ENCODE measurements at regions not wholly inside any gene's neighbourhood (a gene's known extent, or its start where the extent isn't known, plus 50 kb on each side); places are given as distances from the start of the nearest gene placed in this dataset.

DNA sequence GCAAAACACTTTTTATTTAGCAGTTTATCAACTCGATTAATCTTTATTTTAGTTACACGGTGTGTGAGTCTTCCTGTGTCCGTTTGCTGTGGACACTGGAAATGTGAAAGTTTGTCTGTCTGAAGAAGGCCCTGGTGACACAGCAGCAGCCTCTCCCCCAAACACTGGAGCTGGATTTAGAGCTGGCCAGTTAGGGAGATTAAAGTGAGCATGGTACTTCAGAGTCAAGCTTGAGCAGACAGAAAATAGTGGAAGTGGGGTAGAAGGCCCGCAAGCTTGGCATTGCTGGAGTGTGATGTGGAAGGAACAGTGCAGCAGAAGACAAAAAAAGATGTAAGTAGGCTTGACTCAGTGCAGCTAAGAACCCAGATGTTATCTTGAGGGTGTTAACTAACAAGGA lies 85.9 kb downstream of the POM121L12 start:
- TF ChIP-seq MAFK (IDR thresholded peaks at IDR 0.05; ENCODE audit: low read length) = no peak
- no peak for TF ChIP-seq TARDBP (IDR thresholded peaks at IDR 0.05)
- no peak for TF ChIP-seq BCL6 (CRISPR knock-in tag; IDR thresholded peaks at IDR 0.05)
- TF ChIP-seq, protein P1, sequence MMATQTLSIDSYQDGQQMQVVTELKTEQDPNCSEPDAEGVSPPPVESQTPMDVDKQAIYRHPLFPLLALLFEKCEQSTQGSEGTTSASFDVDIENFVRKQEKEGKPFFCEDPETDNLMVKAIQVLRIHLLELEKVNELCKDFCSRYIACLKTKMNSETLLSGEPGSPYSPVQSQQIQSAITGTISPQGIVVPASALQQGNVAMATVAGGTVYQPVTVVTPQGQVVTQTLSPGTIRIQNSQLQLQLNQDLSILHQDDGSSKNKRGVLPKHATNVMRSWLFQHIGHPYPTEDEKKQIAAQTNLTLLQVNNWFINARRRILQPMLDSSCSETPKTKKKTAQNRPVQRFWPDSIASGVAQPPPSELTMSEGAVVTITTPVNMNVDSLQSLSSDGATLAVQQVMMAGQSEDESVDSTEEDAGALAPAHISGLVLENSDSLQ (IDR thresholded peaks at IDR 0.05) = no peak
- no peak for TF ChIP-seq RFX5 (IDR thresholded peaks at IDR 0.05; ENCODE audit: low read depth, low read length)
- TF ChIP-seq CEBPB (tag; IDR thresholded peaks at IDR 0.05) = no peak
- TF ChIP-seq, protein P2, sequence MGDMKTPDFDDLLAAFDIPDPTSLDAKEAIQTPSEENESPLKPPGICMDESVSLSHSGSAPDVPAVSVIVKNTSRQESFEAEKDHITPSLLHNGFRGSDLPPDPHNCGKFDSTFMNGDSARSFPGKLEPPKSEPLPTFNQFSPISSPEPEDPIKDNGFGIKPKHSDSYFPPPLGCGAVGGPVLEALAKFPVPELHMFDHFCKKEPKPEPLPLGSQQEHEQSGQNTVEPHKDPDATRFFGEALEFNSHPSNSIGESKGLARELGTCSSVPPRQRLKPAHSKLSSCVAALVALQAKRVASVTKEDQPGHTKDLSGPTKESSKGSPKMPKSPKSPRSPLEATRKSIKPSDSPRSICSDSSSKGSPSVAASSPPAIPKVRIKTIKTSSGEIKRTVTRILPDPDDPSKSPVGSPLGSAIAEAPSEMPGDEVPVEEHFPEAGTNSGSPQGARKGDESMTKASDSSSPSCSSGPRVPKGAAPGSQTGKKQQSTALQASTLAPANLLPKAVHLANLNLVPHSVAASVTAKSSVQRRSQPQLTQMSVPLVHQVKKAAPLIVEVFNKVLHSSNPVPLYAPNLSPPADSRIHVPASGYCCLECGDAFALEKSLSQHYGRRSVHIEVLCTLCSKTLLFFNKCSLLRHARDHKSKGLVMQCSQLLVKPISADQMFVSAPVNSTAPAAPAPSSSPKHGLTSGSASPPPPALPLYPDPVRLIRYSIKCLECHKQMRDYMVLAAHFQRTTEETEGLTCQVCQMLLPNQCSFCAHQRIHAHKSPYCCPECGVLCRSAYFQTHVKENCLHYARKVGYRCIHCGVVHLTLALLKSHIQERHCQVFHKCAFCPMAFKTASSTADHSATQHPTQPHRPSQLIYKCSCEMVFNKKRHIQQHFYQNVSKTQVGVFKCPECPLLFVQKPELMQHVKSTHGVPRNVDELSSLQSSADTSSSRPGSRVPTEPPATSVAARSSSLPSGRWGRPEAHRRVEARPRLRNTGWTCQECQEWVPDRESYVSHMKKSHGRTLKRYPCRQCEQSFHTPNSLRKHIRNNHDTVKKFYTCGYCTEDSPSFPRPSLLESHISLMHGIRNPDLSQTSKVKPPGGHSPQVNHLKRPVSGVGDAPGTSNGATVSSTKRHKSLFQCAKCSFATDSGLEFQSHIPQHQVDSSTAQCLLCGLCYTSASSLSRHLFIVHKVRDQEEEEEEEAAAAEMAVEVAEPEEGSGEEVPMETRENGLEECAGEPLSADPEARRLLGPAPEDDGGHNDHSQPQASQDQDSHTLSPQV (IDR thresholded peaks at IDR 0.05) = no peak
- no peak for TF ChIP-seq EHMT2 (IDR thresholded peaks at IDR 0.05)
- TF ChIP-seq, protein P3, sequence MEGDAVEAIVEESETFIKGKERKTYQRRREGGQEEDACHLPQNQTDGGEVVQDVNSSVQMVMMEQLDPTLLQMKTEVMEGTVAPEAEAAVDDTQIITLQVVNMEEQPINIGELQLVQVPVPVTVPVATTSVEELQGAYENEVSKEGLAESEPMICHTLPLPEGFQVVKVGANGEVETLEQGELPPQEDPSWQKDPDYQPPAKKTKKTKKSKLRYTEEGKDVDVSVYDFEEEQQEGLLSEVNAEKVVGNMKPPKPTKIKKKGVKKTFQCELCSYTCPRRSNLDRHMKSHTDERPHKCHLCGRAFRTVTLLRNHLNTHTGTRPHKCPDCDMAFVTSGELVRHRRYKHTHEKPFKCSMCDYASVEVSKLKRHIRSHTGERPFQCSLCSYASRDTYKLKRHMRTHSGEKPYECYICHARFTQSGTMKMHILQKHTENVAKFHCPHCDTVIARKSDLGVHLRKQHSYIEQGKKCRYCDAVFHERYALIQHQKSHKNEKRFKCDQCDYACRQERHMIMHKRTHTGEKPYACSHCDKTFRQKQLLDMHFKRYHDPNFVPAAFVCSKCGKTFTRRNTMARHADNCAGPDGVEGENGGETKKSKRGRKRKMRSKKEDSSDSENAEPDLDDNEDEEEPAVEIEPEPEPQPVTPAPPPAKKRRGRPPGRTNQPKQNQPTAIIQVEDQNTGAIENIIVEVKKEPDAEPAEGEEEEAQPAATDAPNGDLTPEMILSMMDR (IDR thresholded peaks at IDR 0.05 in 2 of 3, conservative IDR thresholded peaks at IDR 0.05 in 1 of 3; ENCODE audit: insufficient read depth in 2 of 3, low read depth in 1 of 3, low read length in 3 of 3) = no peak
- TF ChIP-seq E2F3 (CRISPR knock-in tag; IDR thresholded peaks at IDR 0.05) = no peak
- no peak for TF ChIP-seq ZNF316 (IDR thresholded peaks at IDR 0.05)
- no peak for TF ChIP-seq RAD21 (CRISPR knock-in tag; conservative IDR thresholded peaks at IDR 0.05 in 1 of 2, IDR thresholded peaks at IDR 0.05 in 1 of 2)
- no peak for TF ChIP-seq MXI1 (IDR thresholded peaks at IDR 0.05; ENCODE audit: low read depth, low read length)
